Body of pancreas (tissue), 4 donors: ENCODE measurements at regions not wholly inside any gene's neighbourhood (a gene's known extent, or its start where the extent isn't known, plus 50 kb on each side); places are given as distances from the start of the nearest gene placed in this dataset.

ENCODE experiments used
- ATAC-seq: fragments of 150-250 bp; one replicate; pipeline ENCODE4 v1.9.1; 2016
- DNase-seq, 4 donors: peaks; one replicate each; pipeline ENCODE4 v3.0.0-alpha.2; 2019
- H3K27ac ChIP-seq, 4 donors: fragments of 200-600 bp; sonication (generic); 1 replicate in 3 of 4; 2 replicates in 1 of 4; pipeline versions ENCODE4 v1.5.1 to v1.6.1; 2016 to 2019; ENCODE audit warnings: mild to moderate bottlenecking in 1 of 4, mixed read lengths in 1 of 4, moderate library complexity in 1 of 4
- H3K27me3 ChIP-seq, 2 donors: fragments of 200-600 bp; sonication (generic); one replicate each; pipeline ENCODE4 v1.6.0; 2016; ENCODE audit warnings: mild to moderate bottlenecking in 1 of 2
- H3K36me3 ChIP-seq, 2 donors: fragments of 200-600 bp; sonication (generic); replicated peaks in 1 of 2; 2 replicates each; pipeline ENCODE4 v1.5.1; 2016; ENCODE audit warnings: low read depth in 2 of 2; ENCODE audit not compliant: insufficient read depth in 1 of 2
- H3K4me1 ChIP-seq: fragments of 200-600 bp; sonication (generic); one replicate; pipeline ENCODE4 v1.6.0; 2016
- H3K4me3 ChIP-seq, 2 donors: fragments of 200-600 bp; sonication (generic); 1 replicate in 1 of 2; 2 replicates in 1 of 2; pipeline ENCODE4 v1.5.1; 2016 to 2019
- H3K9me3 ChIP-seq, 3 donors: fragments of 200-600 bp; sonication (generic); 1 replicate in 2 of 3; 2 replicates in 1 of 3; pipeline ENCODE4 v1.5.1; 2016
- CTCF ChIP-seq, 7 experiments: fragments of 450-650 bp in 4 of 7; fragments of 200-600 bp in 3 of 7; sonication (generic) in 3 of 7; IDR thresholded peaks; one replicate each; pipeline ENCODE4 v1.5.1; 2016 to 2019; ENCODE audit warnings: antibody characterized with exemption in 7 of 7
- POLR2A ChIP-seq, 3 donors: fragments of 450-650 bp; IDR thresholded peaks; one replicate each; pipeline ENCODE4 v1.6.1; 2016; ENCODE audit warnings: antibody characterized with exemption in 3 of 3, mild to moderate bottlenecking in 2 of 3
- WGBS, 2 donors: methylation state at CpG; one replicate each; pipeline ENCODE4 v1.1.5; 2017; 5-methylcytosine and 5-hydroxymethylcytosine counted together
- intact Hi-C: fragments of 100-400 bp; cut with DNase I; formaldehyde crosslinking; loops from one replicate; pipeline ENCODE4 v1.15.1; 2023

- WGBS, 2 donors: 24 to 27% methylated on average over 4 of the region's 4 CpGs
- Histone ChIP-seq H3K4me3 (no peak overlapping the region), H3K4me1 (no peaks in the 10 kb centered on the region), H3K27ac (no peak overlapping the region), H3K27me3 (no peaks in the 10 kb centered on the region), H3K36me3 (no peaks in the 10 kb centered on the region), H3K9me3 (no peaks in the 10 kb centered on the region)
- TF ChIP-seq POLR2A (IDR thresholded peaks at IDR 0.05) (no peak), CTCF (IDR thresholded peaks at IDR 0.05) (no peak)
- ATAC-seq (no peak), DNase-seq (no peak)
- intact Hi-C loops: no loop called here
Observed at GRCh38 chr18:67665266-67665665, 148.7 kb upstream of the DSEL start.

DNA sequence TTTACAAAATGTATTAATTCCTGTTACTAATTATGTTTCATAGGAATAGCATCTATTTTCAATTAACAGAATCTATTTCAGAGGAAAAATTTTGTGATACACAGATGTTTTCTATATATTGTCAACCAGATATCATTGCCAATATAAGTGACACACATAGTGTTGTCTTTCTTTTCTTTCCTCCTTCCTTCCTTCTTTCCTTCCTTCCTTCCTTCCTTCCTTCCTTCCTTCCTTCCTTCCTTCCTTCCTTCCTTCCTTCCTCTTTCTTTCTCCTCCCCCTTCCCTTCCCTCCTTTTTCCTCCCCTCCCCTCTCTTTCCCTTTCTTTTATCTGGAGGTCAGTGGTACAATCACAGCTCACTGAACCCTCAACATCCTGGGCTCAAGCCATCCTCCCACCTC is 146.5 kb upstream of the DSEL start:
- ATAC-seq (no peak), DNase-seq (no peak)
- H3K36me3 ChIP-seq: no peaks in the 10 kb centered on the region
- H3K4me1 ChIP-seq: no peaks in the 10 kb centered on the region
- H3K4me3 ChIP-seq: no peak overlapping the region
- H3K9me3 ChIP-seq: no peaks in the 10 kb centered on the region
- TF ChIP-seq CTCF (IDR thresholded peaks at IDR 0.05) (no peak), POLR2A (IDR thresholded peaks at IDR 0.05) (no peak)
- intact Hi-C loops: no loop called here
- no peak overlapping the region for H3K27ac ChIP-seq
- no peaks in the 10 kb centered on the region for H3K27me3 ChIP-seq

DNA sequence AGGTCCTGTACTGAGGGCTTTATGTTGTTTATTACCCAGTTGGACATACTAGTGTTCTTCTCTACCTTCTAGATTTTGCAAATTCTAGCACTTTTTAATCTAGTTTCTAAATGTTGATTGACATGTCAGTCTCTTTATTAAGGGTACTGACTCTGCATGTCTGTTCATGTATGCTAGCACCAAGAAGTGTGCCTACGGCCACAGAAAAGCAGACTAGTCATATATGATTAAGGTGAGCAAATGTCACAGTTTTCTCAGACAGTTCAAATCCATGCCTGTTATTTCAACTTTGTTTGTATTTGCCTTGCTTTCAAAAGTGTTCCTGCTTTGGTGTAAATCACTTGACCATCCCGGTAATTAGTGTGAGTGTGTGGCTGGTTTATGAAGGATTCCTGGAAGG is 145.0 kb upstream of the DSEL start:
- no peak for TF ChIP-seq CTCF (IDR thresholded peaks at IDR 0.05)
- no peak for TF ChIP-seq POLR2A (IDR thresholded peaks at IDR 0.05)
- no peaks in the 10 kb centered on the region for H3K9me3 ChIP-seq
- DNase-seq (no peak), ATAC-seq (no peak)
- no peaks in the 10 kb centered on the region for H3K4me1 ChIP-seq
- H3K27me3 ChIP-seq: no peaks in the 10 kb centered on the region
- WGBS, 2 donors: 54 to 61% methylated on average over 2 of the region's 2 CpGs
- H3K27ac ChIP-seq: no peak overlapping the region
- H3K36me3 ChIP-seq: no peaks in the 10 kb centered on the region
- H3K4me3 ChIP-seq: no peak overlapping the region
- intact Hi-C loops: no loop called here

DNA sequence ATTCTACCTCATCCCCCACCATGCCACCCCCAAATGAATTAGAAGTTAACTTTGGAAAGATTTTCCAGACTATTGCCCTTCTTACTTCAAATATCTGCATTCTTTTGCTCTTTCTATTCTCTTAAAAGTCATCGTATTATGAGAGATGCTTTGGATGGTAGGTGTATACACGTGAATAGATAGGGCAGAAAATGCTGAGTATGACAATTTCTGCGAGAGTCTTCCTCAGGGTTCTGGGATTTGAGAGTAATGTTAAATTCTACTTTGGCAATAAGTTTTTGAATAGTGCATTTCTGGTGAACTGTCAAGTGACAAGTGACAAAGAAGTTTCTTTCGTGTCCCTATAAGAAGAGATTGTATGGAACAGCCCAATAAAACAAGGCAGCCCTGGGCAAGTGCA is 137.6 kb upstream of the DSEL start:
- H3K4me1 ChIP-seq: no peaks in the 10 kb centered on the region
- H3K27me3 ChIP-seq: no peaks in the 10 kb centered on the region
- intact Hi-C loops: no loop called here
- H3K36me3 ChIP-seq: no peaks in the 10 kb centered on the region
- no peak for ATAC-seq
- no peak for TF ChIP-seq POLR2A (IDR thresholded peaks at IDR 0.05)
- TF ChIP-seq CTCF (IDR thresholded peaks at IDR 0.05): no peak
- H3K4me3 ChIP-seq: no peak overlapping the region
- WGBS, 2 donors: 62 to 77% methylated on average over 4 of the region's 4 CpGs
- no peak overlapping the region for H3K27ac ChIP-seq
- H3K9me3 ChIP-seq: no peaks in the 10 kb centered on the region
- DNase-seq: no peak

DNA sequence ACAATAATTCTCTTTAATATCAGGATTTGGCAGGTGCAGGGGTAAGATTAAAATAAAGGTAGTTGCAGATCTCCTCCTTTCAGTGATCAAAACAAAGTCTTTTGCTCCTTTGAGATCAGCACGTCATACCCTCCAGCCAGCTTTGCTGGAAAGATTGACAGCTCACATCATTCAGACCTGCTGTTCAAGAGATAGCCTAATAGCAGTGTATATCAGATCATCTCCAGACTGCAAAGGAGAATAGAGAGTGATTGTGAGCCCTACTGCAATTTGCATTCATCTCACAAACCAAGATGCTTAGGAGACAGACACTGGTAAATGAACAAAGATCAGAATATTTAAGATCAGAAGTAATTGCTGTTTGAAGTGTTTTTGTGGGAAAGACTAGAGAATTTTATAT is 135.8 kb upstream of the DSEL start:
- intact Hi-C loops: no loop called here
- H3K4me1 ChIP-seq: no peaks in the 10 kb centered on the region
- no peaks in the 10 kb centered on the region for H3K36me3 ChIP-seq
- H3K27ac ChIP-seq: no peak overlapping the region
- DNase-seq (no peak), ATAC-seq (no peak)
- H3K9me3 ChIP-seq: no peaks in the 10 kb centered on the region
- WGBS, 2 donors: 35 to 37% methylated on average over 1 of the region's 1 CpG
- no peak overlapping the region for H3K4me3 ChIP-seq
- TF ChIP-seq CTCF (IDR thresholded peaks at IDR 0.05): no peak
- no peak for TF ChIP-seq POLR2A (IDR thresholded peaks at IDR 0.05)
- no peaks in the 10 kb centered on the region for H3K27me3 ChIP-seq
